Hepatic stellate cell (primary cell): ENCODE measurements at regions not wholly inside any gene's neighbourhood (a gene's known extent, or its start where the extent isn't known, plus 50 kb on each side); places are given as distances from the start of the nearest gene placed in this dataset.

Experiments
- DNase-seq: peaks from one replicate; pipeline ENCODE4 v3.0.0; 2011; ENCODE audit warnings: low spot score

- DNase-seq, result no peak
Measured at GRCh38 chr10:34866848-34867247, 51.8 kb upstream of the PARD3 start.
